ENCODE measurements at regions not wholly inside any gene's neighbourhood (a gene's known extent, or its start where the extent isn't known, plus 50 kb on each side); places are given as distances from the start of the nearest gene placed in this dataset.

DNA sequence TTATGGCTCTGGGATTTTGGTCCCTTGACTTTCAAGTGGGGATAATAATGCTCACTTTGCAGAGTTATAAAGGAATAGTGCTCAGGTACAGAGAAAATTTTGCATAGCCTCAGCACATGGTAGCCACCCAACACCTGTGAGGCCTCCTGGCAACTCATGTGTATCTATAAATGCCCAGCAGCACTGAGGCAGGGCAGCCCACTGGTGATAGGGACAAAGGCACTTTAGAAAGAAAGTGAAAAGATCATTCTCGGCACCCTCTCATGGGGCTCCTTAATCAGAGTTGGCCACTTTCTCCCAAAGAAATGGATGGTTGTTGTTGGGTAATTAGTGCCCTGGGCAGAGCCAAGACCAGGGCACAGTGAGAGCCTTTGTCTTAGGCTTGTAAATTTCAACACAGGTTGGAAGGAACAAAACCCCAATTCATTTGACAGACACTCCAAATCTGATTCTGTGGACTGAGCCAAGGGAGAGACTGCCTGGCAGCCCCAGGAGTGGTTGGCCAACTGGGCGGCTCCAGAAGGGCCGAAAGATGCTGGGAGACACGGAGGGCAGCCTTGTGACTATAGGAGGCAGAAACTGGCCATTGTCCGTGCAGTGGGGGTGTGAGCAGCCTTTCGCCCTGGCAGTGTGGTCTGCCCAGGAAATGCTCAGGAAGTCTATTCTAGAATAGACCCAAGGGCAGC, 213.2 kb upstream of the RGMA start:
- TF ChIP-seq POLR2A (IDR thresholded peaks at IDR 0.05; ENCODE audit: control extremely low read depth in 1 of 2, low read depth in 2 of 2, low read length in 2 of 2) = no peak
- TF ChIP-seq, protein P1, sequence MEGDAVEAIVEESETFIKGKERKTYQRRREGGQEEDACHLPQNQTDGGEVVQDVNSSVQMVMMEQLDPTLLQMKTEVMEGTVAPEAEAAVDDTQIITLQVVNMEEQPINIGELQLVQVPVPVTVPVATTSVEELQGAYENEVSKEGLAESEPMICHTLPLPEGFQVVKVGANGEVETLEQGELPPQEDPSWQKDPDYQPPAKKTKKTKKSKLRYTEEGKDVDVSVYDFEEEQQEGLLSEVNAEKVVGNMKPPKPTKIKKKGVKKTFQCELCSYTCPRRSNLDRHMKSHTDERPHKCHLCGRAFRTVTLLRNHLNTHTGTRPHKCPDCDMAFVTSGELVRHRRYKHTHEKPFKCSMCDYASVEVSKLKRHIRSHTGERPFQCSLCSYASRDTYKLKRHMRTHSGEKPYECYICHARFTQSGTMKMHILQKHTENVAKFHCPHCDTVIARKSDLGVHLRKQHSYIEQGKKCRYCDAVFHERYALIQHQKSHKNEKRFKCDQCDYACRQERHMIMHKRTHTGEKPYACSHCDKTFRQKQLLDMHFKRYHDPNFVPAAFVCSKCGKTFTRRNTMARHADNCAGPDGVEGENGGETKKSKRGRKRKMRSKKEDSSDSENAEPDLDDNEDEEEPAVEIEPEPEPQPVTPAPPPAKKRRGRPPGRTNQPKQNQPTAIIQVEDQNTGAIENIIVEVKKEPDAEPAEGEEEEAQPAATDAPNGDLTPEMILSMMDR (IDR thresholded peaks at IDR 0.05; ENCODE audit: control extremely low read depth in 1 of 3, insufficient read depth in 1 of 3, low read depth in 1 of 3, low read length in 3 of 3) = no peak

Data from H1 (cell line).